Endothelial cell (in vitro differentiated cells): ENCODE measurements at regions not wholly inside any gene's neighbourhood (a gene's known extent, or its start where the extent isn't known, plus 50 kb on each side); places are given as distances from the start of the nearest gene placed in this dataset.

Experiments
- DNase-seq: peaks from one replicate; pipeline ENCODE4 v3.0.0; 2021; ENCODE audit warnings: low spot score
- H3K27ac Mint-ChIP-seq: one replicate; pipeline ENCODE4 v1.8.0; 2021; ENCODE audit warnings: mixed read lengths, inconsistent platforms; ENCODE audit not compliant: unreplicated experiment
- H3K27me3 Mint-ChIP-seq: one replicate; pipeline ENCODE4 v1.8.0; 2021; ENCODE audit warnings: mild to moderate bottlenecking, moderate library complexity, mixed read lengths, inconsistent platforms; ENCODE audit not compliant: unreplicated experiment
- H3K36me3 Mint-ChIP-seq: one replicate; pipeline ENCODE4 v1.8.0; 2021; ENCODE audit warnings: mild to moderate bottlenecking, low read depth, mixed read lengths, inconsistent platforms; ENCODE audit not compliant: unreplicated experiment
- H3K4me1 Mint-ChIP-seq: one replicate; pipeline ENCODE4 v1.8.0; 2021; ENCODE audit warnings: mild to moderate bottlenecking, mixed read lengths, inconsistent platforms; ENCODE audit not compliant: unreplicated experiment
- H3K4me3 Mint-ChIP-seq: one replicate; pipeline ENCODE4 v1.8.0; 2021; ENCODE audit warnings: mild to moderate bottlenecking, mixed read lengths, inconsistent platforms; ENCODE audit not compliant: unreplicated experiment
- H3K9me3 Mint-ChIP-seq: one replicate; pipeline ENCODE4 v1.8.0; 2021; ENCODE audit warnings: mixed read lengths, inconsistent platforms; ENCODE audit not compliant: unreplicated experiment
- CTCF ChIP-seq: fragments of 200-600 bp; sonication (generic); IDR thresholded peaks from one replicate; pipeline ENCODE4 v1.5.0; 2021; ENCODE audit warnings: antibody characterized with exemption; ENCODE audit not compliant: unreplicated experiment

- DNase-seq = no peak
- no peaks in the 10 kb centered on the region for H3K9me3 Mint-ChIP-seq
- no peak for TF ChIP-seq CTCF
- H3K4me1 Mint-ChIP-seq = peaks cover 26% of the 10 kb centered on the region
- H3K4me3 Mint-ChIP-seq = no peak overlapping the region
- no peaks in the 10 kb centered on the region for H3K36me3 Mint-ChIP-seq
- no peak overlapping the region for H3K27ac Mint-ChIP-seq
- peaks cover 1% of the 10 kb centered on the region for H3K27me3 Mint-ChIP-seq
Observed at GRCh38 chr3:182404031-182404430, 389.3 kb upstream of the ATP11B start.

- TF ChIP-seq CTCF = no peak
- H3K4me3 Mint-ChIP-seq = no peak overlapping the region
- H3K27me3 Mint-ChIP-seq = peaks cover 1% of the 10 kb centered on the region
- DNase-seq = no peak
- H3K27ac Mint-ChIP-seq = peak overlapping the region; percentile 89
- H3K4me1 Mint-ChIP-seq = peaks cover 21% of the 10 kb centered on the region
- H3K36me3 Mint-ChIP-seq = no peaks in the 10 kb centered on the region
- no peaks in the 10 kb centered on the region for H3K9me3 Mint-ChIP-seq
Observed at GRCh38 chr3:182405759-182406158, 387.5 kb upstream of the ATP11B start.

GRCh38 chr3:182406786-182407185 lies 386.5 kb upstream of the ATP11B start:
- no peak for DNase-seq
- H3K4me1 Mint-ChIP-seq = peaks cover 24% of the 10 kb centered on the region
- H3K4me3 Mint-ChIP-seq = no peak overlapping the region
- no peaks in the 10 kb centered on the region for H3K36me3 Mint-ChIP-seq
- peaks cover 1% of the 10 kb centered on the region for H3K27me3 Mint-ChIP-seq
- no peak for TF ChIP-seq CTCF
- no peak overlapping the region for H3K27ac Mint-ChIP-seq
- no peaks in the 10 kb centered on the region for H3K9me3 Mint-ChIP-seq

- Mint-ChIP-seq H3K27me3 (peaks cover 1% of the 10 kb centered on the region), H3K4me3 (no peak overlapping the region), H3K36me3 (no peaks in the 10 kb centered on the region), H3K9me3 (no peaks in the 10 kb centered on the region), H3K4me1 (peaks cover 31% of the 10 kb centered on the region), H3K27ac (no peak overlapping the region)
- DNase-seq = no peak
- no peak for TF ChIP-seq CTCF
Observed at GRCh38 chr3:182410051-182410450, 383.3 kb upstream of the ATP11B start.

GRCh38 chr3:182412066-182412465 lies 381.2 kb upstream of the ATP11B start:
- Mint-ChIP-seq H3K4me3 (no peak overlapping the region), H3K9me3 (no peaks in the 10 kb centered on the region), H3K27ac (no peak overlapping the region), H3K27me3 (no peaks in the 10 kb centered on the region), H3K4me1 (peaks cover 19% of the 10 kb centered on the region), H3K36me3 (no peaks in the 10 kb centered on the region)
- no peak for DNase-seq
- no peak for TF ChIP-seq CTCF
